ENCODE measurements at regions not wholly inside any gene's neighbourhood (a gene's known extent, or its start where the extent isn't known, plus 50 kb on each side); places are given as distances from the start of the nearest gene placed in this dataset.

GRCh38 chr17:72534265-72534664, 413.4 kb downstream of the SOX9 start:
- no peak for DNase-seq

- DNase-seq, result no peak
These were observed 414.0 kb downstream of the SOX9 start for GRCh38 chr17:72534776-72535175.

GRCh38 chr17:72535346-72535745, 414.5 kb downstream of the SOX9 start:
- no peak for DNase-seq

GRCh38 chr17:72535779-72536178, 415.0 kb downstream of the SOX9 start:
- no peak for DNase-seq

- no peak for DNase-seq
These were observed 416.0 kb downstream of the SOX9 start for GRCh38 chr17:72536788-72537187.

- no peak for DNase-seq
These were observed 417.6 kb downstream of the SOX9 start for GRCh38 chr17:72538443-72538842.

GRCh38 chr17:72538901-72539352, 418.1 kb downstream of the SOX9 start:
- no peak for DNase-seq

- peak; percentile 87 for DNase-seq
These were observed 419.4 kb downstream of the SOX9 start for GRCh38 chr17:72539981-72540897.

- DNase-seq, result no peak
These were observed 421.5 kb downstream of the SOX9 start for GRCh38 chr17:72542317-72542716.

- DNase-seq, result no peak
These were observed 424.9 kb downstream of the SOX9 start for GRCh38 chr17:72545766-72546165.

- no peak for DNase-seq
These were observed 432.4 kb downstream of the SOX9 start for GRCh38 chr17:72553051-72553755.

- DNase-seq, result no peak
These were observed 433.7 kb downstream of the SOX9 start for GRCh38 chr17:72554508-72554907.

- DNase-seq, result no peak
These were observed 434.2 kb downstream of the SOX9 start for GRCh38 chr17:72555052-72555451.

GRCh38 chr17:72556944-72557826, 436.4 kb downstream of the SOX9 start:
- DNase-seq, result peak; percentile 77

- DNase-seq, result no peak
These were observed 438.2 kb downstream of the SOX9 start for GRCh38 chr17:72558971-72559476.

GRCh38 chr17:72560303-72561247, 439.8 kb downstream of the SOX9 start:
- DNase-seq, result peak; percentile 73

GRCh38 chr17:72561266-72561665, 440.4 kb downstream of the SOX9 start:
- no peak for DNase-seq

- DNase-seq, result no peak
These were observed 440.9 kb downstream of the SOX9 start for GRCh38 chr17:72561680-72562079.

- no peak for DNase-seq
These were observed 441.9 kb downstream of the SOX9 start for GRCh38 chr17:72562615-72563188.

GRCh38 chr17:72563952-72564351, 443.1 kb downstream of the SOX9 start:
- no peak for DNase-seq

GRCh38 chr17:72565006-72565405, 444.2 kb downstream of the SOX9 start:
- no peak for DNase-seq

Measured in activated CD8-positive, alpha-beta memory T cell treated with anti-CD3 and anti-CD28 coated beads for 24 hours (primary cell).